Loucy (cell line): ENCODE measurements at regions not wholly inside any gene's neighbourhood (a gene's known extent, or its start where the extent isn't known, plus 50 kb on each side); places are given as distances from the start of the nearest gene placed in this dataset.

ENCODE experiments used
- CTCF ChIP-seq: fragments of 200-600 bp; sonication (generic); conservative IDR thresholded peaks from 2 replicates; pipeline ENCODE4 v1.5.1; 2014; ENCODE audit warnings: mild to moderate bottlenecking, antibody characterized with exemption, low read length
- EZH2phosphoT487 ChIP-seq: fragments of 200-600 bp; IDR thresholded peaks from 2 replicates; pipeline ENCODE4 v1.6.1; 2018; ENCODE audit warnings: antibody characterized with exemption, mild to moderate bottlenecking, moderate library complexity, borderline replicate concordance

GRCh38 chr3:190172751-190173150 lies 52.1 kb upstream of the P3H2 start:
- TF ChIP-seq CTCF (no peak), EZH2phosphoT487 (no peak)
